DMS79 (cell line): ENCODE measurements at regions not wholly inside any gene's neighbourhood (a gene's known extent, or its start where the extent isn't known, plus 50 kb on each side); places are given as distances from the start of the nearest gene placed in this dataset.
A peak's percentile ranks its signal among the peaks of the same experiment; 100 is the strongest.
"Not testable (repeated sequence)": the region's sequence is repeated elsewhere in the genome, so short reads cannot be mapped to it uniquely, and the experiment has no call there.

ENCODE experiments used
- DNase-seq: peaks from one replicate; lab custom pipeline; 2025; lab: John Stamatoyannopoulos, UW

DNA sequence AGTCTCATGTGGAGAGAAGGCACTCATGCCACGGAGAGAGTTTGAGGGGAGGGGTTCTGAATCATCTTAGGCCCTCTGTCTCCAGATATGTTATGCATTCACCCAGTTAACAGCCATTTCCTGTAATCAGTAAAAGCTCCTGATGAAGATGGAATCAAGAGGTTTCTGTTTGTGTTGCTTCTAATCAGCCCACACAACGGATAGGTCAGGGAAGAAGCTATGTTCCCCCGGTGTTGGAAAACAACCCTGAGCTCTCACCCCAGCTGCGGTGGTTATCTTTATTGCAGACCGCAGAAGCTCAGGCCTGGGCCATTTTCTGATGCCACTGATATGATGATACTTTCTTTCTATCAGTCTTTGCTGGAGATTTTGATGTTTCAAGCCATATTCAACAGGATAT lies 338.5 kb upstream of the ONECUT1 start:
- no peak for DNase-seq

DNA sequence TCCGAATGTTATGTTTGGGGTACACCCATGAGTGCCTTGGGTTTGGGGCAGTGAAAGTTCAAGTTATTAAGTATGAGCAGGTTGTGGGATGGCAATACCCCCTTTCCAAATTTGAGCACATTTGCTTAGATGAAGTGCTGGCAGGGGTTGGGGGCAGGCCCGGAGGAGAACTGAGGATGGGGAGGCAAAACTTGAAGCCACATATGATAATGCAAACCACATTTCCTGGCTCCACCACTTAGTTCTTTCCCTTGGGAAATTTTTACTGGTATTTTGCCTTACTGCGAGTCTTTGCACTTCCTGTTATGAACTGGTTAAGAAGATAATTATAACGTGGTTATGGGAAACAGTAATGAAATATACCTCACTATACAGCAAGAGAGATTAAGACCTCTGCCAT lies 336.0 kb upstream of the ONECUT1 start:
- DNase-seq, result no peak

DNA sequence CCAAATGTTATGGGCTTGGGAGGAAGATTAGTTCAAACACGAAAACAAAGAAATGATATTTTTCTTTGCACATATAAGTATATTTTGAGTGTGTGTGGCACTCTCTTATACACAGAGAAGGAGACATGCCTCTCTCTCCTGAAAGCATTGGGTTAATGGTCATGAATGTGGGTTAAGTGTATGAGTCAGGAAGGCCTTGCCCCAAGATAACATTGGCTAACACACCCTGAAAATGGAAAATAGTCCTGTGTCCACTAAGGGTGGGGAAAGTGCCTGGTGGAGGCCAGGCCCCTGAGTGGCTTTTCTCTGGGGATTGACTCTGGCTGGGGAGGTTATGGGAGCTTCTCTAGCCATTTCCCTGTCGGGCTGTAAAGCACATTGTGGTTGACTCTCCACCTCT lies 332.7 kb upstream of the ONECUT1 start:
- no peak for DNase-seq

DNA sequence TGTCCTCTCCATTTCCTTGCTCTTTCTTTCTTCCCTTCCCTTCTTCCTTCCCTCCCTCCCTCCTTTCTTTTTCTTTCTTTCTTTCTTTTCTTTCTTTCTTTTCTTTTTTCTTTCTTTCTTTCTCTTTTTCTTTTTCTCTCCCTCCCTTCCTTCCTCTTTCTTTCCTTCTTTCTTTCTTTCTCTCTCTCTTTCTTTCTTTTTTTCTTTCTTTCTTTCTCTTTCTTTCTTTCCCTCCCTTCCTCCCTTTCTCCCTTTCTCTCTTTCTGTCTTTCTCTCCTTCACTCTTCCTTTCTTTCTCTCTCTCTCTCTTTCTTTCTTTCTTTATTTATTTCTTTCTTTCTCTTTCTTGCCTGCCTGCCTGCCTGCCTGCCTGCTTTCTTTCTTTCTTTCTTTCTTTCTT lies 326.8 kb upstream of the ONECUT1 start:
- not testable (repeated sequence) for DNase-seq

DNA sequence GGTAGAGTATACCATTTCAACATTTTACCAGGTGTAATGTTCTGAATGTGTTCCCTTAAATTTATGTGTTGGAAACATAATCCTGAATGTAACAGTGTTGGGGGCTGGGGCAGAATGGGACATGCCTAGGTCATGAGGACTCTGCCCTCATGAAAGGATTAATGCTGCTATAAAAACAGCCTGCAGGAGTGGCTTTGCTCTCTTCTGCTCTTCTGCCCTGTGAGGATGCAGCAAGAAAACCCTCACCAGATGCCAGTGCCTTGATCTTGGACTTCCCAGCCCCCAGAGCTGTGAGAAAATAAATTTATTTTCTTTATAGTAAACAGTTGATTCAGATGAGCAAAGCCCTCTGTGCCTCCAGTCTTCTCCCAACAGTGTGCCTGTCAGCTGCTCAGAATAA lies 326.0 kb upstream of the ONECUT1 start:
- no peak for DNase-seq

DNA sequence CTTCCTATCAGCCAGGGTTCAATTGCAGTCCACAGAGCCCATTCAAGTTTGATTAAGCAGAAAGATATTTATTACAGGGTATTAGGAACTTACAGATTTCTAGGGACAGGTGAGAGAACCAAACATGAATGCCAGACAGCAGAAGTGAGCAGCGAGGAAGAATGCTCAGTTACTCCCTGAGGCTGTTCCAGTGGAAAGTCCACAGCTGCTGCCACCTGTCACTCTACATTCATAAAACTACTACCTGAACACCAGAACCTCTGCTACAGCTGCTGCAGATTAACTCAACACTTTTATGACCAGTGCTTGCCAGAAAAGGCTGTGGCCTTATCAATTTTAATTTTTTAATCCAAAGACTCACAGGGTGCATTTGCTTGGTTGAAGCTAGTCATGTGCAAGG lies 325.4 kb upstream of the ONECUT1 start:
- no peak for DNase-seq

DNA sequence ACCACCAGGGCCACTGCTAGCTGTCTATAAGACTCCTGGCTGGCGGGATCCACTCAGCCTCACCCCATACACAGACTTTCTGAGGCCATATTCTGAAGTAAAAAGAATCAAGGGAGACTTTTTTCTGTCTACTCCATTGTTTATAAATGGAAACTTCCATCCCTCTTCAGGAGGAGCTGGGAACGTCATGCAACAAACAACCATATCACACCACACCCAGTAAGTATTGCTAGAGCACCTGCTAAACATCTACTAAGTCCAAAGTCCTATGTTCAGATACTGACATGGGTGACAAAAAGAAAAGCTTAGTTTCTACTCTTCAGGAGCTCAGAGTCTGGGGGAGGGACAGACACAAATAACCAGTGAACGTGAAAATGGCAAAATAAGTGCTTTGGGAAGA lies 324.8 kb upstream of the ONECUT1 start:
- DNase-seq, result no peak

DNA sequence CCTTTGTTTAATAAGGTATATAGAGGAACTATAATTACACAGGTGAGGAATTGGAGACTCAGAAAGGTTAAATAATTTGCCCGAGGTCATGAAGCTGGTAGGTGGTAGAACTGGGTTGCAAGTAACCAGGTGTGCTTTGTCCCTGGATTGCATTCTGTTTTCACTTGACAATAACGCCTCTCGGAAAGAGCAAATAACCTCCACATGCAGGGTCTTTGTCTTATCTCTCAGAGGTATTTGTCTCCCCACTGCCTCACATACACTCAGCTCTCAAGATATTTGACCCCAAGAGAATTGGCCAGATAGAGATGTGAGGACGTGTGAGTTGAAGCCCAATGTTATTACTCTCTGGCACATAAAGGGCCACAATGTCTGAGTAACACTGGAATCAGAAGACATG lies 320.9 kb upstream of the ONECUT1 start:
- no peak for DNase-seq

DNA sequence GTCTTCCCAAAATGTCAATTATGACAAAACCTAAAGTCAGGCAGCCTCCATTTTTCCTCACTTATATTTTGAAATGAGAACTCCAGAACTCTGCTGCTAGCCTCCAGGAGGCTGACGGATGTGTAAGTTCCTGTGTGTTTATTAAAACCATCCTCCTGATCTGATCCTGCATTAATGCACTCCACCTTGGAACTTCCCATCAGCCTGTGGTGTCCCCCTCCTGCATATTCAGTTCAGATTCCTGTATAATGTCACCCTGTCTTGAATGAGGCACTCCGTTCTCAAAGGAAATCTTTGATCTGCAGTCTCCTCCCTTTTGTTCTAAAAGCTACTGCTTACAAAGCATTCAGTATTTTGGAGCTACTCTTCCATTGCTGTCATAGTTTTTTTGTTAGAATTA lies 318.2 kb upstream of the ONECUT1 start:
- no peak for DNase-seq

DNA sequence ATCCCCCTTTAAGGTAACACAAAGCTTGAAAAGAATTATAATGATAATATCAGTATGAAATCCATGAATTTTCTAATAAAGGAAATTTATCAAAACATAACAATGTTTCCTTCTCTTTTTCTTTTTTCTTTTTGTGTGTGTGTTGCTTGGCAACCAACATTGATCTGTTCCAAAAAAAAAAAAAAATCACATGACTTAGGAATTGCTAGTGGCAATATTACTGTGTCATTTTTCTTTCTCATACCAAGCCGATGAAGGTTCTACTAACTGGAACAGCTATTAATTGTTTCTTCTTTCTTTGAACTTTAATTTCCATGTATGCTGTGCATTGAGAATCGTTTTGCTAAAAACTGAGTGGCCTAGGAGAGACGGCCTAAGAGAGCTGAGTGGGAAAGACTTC lies 317.7 kb upstream of the ONECUT1 start:
- no peak for DNase-seq

DNA sequence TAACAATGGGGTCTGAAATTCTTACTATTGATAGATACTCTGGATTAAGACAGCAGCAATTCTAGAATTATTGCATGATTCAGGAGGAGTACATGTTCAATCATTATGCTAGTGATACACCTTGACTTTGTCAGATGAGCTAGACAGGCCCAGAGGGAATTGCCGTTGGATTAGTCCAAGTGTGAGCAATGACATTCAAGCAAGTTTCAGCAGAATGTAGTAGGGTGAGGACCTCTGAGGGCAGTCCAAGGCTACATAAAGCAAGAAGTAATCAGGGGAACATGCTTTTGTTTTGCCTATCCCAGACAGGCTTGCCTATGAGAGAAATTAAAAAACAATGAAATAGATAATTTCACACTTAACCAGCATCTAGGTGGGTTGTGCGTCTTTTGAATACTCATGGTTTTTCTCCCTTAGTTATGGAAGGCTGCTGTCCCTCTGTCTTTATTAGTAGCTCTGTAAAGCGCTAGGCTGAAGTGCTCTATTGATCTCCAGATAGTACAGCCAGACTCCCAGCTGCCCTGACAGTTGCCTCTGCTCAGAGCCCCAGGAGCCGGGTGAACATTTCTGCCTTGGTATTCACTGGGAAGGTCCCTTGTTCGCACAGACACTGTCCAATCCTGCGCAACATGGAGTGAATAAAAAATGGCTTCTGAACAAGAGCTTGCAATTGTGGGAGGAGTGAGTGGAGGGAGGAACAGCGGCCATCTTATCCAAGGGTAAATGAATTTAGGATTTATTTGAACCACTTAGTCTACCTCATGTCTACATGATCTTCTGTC lies 316.6 kb upstream of the ONECUT1 start:
- no peak for DNase-seq

DNA sequence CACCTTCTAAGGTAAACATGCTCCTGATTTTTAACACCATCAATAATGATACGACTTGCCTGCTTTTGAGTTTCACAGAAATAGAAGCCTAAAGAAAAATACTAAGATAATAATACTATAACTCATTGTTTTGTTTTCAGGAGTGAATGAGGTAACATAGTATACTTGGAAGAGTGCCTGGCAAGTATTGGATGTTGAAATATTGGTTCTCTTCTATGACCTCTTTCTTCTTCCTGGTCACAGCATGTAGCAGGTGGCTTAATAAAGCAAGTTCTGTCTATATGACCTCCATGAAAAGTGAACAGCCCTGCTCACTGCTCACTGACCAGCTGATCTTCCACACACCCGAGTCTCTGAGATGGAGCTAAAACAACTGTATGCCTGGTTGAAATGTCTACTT lies 312.3 kb upstream of the ONECUT1 start:
- peak; percentile 24 for DNase-seq

DNA sequence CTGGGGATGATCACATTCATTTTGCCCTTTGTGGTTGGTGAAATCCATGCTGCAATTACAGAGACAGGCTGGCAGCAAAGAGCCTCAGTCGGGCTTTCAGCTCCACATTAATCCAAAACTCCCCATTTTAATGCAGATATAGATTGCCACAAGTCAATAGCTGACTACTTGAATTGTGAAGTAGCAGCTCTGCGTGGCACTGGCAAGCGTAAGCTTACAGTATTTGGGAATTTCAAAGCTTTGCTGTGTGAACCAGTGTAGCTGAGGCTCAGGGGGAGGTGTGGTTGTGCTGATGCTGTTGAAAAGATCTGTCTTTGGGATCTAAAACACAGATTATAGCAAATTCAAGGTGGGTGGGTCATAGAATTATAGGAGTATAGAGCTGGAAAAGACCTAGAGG lies 290.3 kb upstream of the ONECUT1 start:
- DNase-seq, result no peak

DNA sequence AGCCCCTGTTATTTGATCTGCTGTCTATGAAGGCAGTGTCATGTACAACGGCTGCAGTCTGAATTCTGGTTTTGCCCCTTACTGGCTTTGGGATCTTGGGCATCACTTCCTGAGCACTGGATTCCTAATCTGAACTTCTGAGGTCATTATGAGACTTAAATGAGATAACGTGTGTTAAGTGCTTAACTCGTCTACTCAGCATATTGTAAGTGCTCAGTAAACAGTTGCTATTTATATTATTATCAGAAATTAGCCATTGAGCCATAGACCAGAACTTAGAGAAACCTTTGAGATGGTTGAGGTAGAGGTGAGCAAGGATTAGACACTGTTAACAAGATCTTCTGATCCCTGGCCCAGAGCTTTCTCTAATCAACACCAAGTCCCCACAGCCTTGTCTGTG lies 284.1 kb upstream of the ONECUT1 start:
- DNase-seq, result no peak

DNA sequence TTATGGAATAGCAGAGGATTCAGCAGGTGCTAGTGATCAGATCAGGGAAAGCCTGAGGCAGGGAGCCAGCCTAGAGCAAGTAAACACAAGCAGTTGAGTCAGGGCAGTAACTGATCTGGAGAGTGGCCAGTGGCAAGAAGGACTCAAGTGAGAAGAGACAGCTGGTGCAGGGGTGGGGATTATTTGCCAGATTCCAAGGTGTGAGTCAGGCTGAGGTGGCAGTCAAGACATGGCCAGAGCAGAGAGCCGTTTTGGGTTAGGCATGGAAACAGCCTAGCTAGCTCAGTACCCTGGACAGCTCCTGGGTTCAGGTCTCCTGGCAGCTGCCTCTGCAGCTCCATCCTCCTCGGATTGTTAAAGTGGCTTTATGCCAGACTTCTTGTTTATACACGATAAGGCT lies 281.9 kb upstream of the ONECUT1 start:
- DNase-seq, result peak; percentile 48

DNA sequence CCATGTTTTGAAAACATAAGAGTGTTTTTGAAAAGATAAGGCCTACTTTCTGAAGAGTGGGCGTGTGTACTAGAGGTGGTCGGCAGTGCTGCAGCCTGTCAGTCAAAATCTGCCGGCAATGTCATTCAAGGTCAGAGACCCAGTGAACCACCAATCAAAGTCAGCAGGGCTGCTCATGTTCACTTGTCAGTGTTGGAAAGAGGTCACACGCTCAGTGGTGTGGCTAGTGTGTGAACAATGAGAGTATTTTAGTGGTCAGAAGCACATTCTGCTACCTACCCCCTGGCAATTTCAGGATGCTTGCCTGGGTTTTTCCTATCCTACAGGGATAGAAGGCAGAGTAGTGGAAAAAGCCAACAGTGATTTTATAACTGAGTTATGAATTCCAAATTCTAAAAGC lies 278.5 kb upstream of the ONECUT1 start:
- DNase-seq, result no peak

DNA sequence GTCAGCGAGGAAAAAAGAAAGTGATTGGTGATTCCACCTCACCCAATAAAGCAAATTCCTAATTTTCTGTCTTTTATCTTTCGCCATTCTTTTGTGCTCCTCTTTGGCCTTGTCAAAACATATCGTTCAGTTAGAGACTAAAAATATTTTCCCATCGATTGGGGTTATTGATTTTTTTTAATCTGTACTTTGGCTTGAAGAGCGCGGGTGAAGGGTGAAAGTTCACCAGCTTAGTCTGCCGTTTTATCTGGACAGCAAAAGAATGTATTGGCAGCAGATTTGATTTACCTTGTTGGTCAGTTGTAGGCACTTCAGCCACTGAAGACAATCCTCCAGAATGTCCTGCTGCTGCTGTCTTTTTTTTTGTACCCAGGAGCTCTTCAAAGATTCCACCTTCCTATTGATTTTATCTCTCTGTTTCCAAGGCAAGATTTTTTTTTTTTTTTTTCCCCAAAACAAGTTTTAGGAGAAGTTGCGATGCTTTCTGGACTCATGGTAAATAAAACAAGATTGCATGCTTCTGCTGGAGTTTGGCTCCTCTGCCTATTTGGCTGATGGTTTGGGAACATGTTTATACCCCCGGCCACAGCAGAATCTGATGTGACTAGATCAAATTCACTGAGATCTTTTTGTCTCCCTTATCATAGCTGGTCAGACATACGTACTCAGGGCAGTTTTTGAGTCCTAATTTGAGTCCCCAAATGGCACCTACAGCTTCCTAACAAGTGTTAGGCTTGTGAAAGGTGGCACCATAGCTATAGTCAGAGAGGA lies 269.3 kb upstream of the ONECUT1 start:
- DNase-seq, result no peak

DNA sequence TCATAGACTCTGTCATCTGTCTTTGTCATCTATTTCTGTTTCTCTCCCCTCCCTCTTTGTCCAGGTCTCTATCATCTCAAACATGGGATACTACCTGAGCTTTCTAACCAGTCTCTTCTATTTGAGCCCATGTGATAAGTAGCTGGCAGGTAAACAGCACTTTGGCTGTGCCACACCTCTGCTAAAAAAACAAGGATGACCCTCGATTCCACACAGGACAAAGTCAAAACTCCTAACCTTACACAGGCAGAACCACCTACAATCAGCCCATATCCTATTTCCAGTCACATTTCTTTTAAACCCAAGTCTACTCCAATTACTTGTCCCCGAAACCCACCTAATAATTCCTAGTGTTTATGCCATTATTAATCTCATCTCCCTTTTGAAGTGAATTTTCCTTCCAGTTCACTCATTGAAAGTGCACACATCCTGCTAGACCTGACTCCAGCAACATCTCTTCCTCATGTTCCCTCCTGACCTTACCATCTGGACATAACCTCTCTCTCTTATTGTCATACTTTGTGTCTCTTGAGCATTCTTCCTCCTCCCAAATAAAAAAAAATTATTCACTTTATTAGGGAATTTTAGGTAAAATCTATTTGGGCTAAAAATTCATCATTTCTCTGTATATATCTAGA lies 256.1 kb upstream of the ONECUT1 start:
- no peak for DNase-seq

DNA sequence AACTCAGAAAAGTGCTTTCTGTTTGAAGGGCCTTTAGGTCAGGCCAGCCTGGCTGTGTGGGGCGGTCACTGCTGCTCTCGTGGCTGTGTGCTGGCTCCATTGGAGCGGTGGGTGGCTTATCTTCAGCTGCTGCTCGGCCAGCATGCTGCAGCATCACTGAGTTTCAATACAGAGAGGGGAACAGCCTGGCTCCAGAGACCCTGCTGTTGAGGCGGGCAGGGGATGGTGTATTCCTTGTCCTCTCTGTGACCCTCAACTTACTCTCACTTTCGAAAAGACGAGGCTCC lies 248.5 kb upstream of the ONECUT1 start:
- DNase-seq, result no peak

DNA sequence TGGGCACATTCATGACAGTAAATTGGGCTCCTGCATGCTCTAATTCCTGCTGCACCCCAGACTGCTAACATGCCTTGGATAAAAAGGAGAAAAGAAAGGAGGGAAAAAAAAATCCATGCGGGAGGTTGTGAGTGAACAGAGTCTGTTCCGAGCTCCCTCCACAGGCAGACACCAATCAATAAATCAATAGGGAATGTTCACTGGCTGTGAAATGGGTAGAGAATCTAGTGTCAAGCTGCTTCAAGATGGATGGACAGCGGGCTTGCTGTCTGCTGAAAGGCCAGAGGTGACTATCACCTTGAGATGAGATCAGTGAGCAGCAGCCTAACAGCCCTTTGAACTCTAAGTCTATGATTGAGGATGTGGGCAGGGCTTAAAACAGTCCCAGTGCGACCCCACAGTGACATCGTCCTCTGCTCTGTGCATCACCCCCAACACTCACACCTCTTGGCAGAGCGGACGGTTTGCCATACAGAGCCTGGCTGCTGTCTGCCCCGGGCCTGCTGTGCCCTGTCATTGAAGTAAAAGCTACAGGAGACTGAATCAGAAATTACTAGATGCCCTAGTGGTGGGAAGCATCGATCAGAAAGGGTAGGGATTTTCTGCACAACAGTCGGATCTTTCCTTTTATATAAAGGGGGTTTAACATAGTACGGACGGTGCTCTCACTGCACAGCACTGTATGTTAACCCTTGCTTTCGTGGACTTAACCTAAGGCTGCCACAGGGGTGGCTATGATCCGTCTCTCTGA lies 247.9 kb upstream of the ONECUT1 start:
- no peak for DNase-seq

DNA sequence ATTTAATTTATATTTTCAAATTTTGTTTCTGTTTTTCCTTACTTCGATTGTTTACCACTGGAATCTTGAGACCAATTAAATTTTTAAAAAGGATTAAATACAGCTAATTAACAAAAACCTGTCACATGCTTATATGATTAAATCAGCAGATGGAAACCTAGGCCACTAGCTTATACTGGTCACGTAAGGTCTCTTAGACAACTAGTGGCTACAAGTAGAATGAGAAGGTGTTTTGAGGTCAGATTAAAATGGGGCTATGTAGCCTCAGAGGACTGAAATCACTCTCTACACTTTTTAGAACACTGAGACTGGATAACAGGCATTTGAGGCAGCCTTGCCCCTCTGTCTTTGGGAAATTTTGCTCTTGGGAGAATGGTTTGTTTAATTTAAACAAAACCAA lies 246.5 kb upstream of the ONECUT1 start:
- no peak for DNase-seq

DNA sequence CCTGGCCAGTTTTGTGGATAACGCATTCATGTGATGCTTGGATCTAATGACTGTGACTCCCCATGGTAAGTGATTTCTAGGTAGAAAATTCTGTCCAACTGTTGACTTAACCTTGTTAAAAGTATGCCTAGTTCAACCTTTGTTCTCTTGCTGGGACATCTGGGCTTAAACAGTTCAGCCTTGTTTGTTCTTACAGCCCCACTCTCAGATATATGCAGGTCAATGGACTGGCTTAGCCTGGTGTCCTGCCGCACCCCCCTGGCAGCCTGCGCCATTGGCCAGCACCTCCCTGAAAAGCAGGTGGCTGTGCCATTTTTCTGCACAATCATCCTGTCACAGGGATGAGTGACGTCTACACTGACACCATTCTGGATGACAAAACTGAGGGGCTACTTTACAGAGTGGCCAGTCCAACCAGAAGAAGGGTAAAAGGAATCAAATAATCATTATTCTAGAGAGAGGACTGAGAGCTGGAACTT lies 244.7 kb upstream of the ONECUT1 start:
- DNase-seq, result no peak

DNA sequence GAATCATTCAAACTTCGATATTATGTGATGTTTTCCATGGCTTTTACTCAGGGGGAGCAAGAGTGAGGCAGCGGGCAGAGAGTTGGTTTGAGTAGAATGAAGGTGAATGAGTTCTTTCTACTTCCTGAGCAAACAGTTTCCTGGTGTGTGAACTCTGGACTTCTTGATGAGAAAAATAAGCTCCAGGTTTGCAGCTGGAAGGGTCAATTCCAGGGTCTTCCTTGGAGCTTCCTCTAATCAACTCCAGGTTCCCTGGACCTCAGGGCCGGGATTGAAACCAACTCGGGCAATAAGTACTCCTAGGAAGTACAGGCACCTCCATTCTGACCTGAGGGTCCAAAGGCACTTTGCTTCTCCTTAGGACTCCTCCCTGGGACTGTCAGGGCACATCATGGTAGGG lies 243.6 kb upstream of the ONECUT1 start:
- DNase-seq, result no peak
